Esophagus squamous epithelium (tissue), 5 donors: ENCODE measurements at regions not wholly inside any gene's neighbourhood (a gene's known extent, or its start where the extent isn't known, plus 50 kb on each side); places are given as distances from the start of the nearest gene placed in this dataset.

Source experiments
- DNase-seq: peaks from one replicate; lab custom pipeline; 2025; lab: John Stamatoyannopoulos, UW
- H3K27ac ChIP-seq, 4 donors: fragments of 200-600 bp; sonication (generic); one replicate each; pipeline ENCODE4 v1.5.1; 2016 to 2019; ENCODE audit warnings: mild to moderate bottlenecking in 1 of 4
- H3K27me3 ChIP-seq, 4 donors: fragments of 200-600 bp; sonication (generic); 1 replicate in 3 of 4; 2 replicates in 1 of 4; pipeline versions ENCODE4 v1.5.1 to v1.6.0; 2017 to 2021; ENCODE audit warnings: antibody characterized with exemption in 1 of 4
- H3K36me3 ChIP-seq, 3 donors: fragments of 200-600 bp; sonication (generic); one replicate each; pipeline ENCODE4 v1.5.1; 2016 to 2019
- H3K4me1 ChIP-seq, 3 donors: fragments of 200-600 bp; sonication (generic); one replicate each; pipeline ENCODE4 v1.5.1; 2017 to 2019
- H3K4me3 ChIP-seq, 4 donors: fragments of 200-600 bp; sonication (generic); 1 replicate in 3 of 4; 2 replicates in 1 of 4; pipeline ENCODE4 v1.5.1; 2016 to 2019; ENCODE audit warnings: mild to moderate bottlenecking in 2 of 4, moderate library complexity in 1 of 4
- H3K9me3 ChIP-seq, 3 donors: fragments of 200-600 bp; sonication (generic); one replicate each; pipeline ENCODE4 v1.5.1; 2016 to 2019
- CTCF ChIP-seq, 6 experiments: fragments of 450-650 bp in 4 of 6; fragments of 200-600 bp in 2 of 6; sonication (generic) in 2 of 6; IDR thresholded peaks; one replicate each; pipeline ENCODE4 v1.5.1; 2016 to 2019; ENCODE audit warnings: antibody characterized with exemption in 6 of 6, mild to moderate bottlenecking in 4 of 6, moderate library complexity in 4 of 6
- POLR2A ChIP-seq, 4 donors: fragments of 450-650 bp; IDR thresholded peaks; one replicate each; pipeline ENCODE4 v1.6.1; 2017; ENCODE audit warnings: antibody characterized with exemption in 4 of 4, mild to moderate bottlenecking in 4 of 4, moderate library complexity in 3 of 4
- WGBS, 2 donors: methylation state at CpG; one replicate each; pipeline ENCODE4 v1.1.5; 2018; 5-methylcytosine and 5-hydroxymethylcytosine counted together
- intact Hi-C: fragments of 100-400 bp; cut with DNase I; formaldehyde crosslinking; loops from one replicate; pipeline ENCODE4 v1.15.0; 2022
- donor health status: DM: yes; HTN: yes; CAD: no.

DNA sequence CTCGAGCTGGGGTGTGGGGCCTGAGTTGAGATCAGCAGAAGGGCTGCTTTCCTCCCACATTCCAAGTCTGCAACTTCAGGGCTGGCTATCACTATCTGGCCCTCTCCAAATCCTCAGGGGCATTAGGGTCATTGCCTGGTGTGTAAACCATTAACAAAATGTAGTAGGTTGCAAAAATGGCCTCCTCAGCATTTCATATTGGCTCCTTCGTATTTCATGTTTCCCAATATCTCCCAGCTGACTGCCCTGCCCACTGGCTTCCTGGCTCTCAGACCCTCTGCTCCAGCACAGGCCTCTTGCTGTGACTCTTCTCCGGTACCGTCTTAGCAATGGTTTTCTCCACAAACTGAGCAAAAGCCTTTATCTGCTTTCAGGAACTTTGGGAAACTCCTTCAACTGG is 113.8 kb downstream of the GADD45G start:
- H3K4me1 ChIP-seq = peaks cover 0 to 7% (median 0%) of the 10 kb centered on the region in 3 donors
- DNase-seq = no peak
- no peaks in the 10 kb centered on the region for H3K27me3 ChIP-seq
- H3K27ac ChIP-seq = no peak overlapping the region
- no peak overlapping the region for H3K4me3 ChIP-seq
- 83 to 85% methylated on average over 4 of the region's 4 CpGs for WGBS, 2 donors
- intact Hi-C loops = no loop called here
- H3K9me3 ChIP-seq = peaks cover 0 to 5% (median 0%) of the 10 kb centered on the region in 3 donors
- no peaks in the 10 kb centered on the region for H3K36me3 ChIP-seq
- TF ChIP-seq POLR2A (IDR thresholded peaks at IDR 0.05) (no peak), CTCF (IDR thresholded peaks at IDR 0.05) (no peak)

GRCh38 chr9:89719202-89719601 is 114.4 kb downstream of the GADD45G start:
- WGBS, 2 donors = 57 to 72% methylated on average over 1 to 4 of the region's 4 CpGs
- no peak for TF ChIP-seq POLR2A (IDR thresholded peaks at IDR 0.05)
- no peak for TF ChIP-seq CTCF (IDR thresholded peaks at IDR 0.05)
- intact Hi-C loops = no loop called here
- Histone ChIP-seq H3K36me3 (no peaks in the 10 kb centered on the region), H3K27me3 (no peaks in the 10 kb centered on the region), H3K9me3 (peaks cover 0 to 5% (median 0%) of the 10 kb centered on the region in 3 donors), H3K4me3 (no peak overlapping the region), H3K27ac (no peak overlapping the region), H3K4me1 (peaks cover 0 to 6% (median 0%) of the 10 kb centered on the region in 3 donors)
- DNase-seq = no peak

- DNase-seq = no peak
- intact Hi-C loops = no loop called here
- H3K36me3 ChIP-seq = no peaks in the 10 kb centered on the region
- no peaks in the 10 kb centered on the region for H3K27me3 ChIP-seq
- TF ChIP-seq CTCF (IDR thresholded peaks at IDR 0.05) = no peak
- TF ChIP-seq POLR2A (IDR thresholded peaks at IDR 0.05) = no peak
- H3K4me3 ChIP-seq = no peak overlapping the region
- 60 to 61% methylated on average over 2 to 3 of the region's 4 CpGs for WGBS, 2 donors
- no peak overlapping the region for H3K27ac ChIP-seq
- peaks cover 0 to 5% (median 0%) of the 10 kb centered on the region in 3 donors for H3K9me3 ChIP-seq
- H3K4me1 ChIP-seq = no peaks in the 10 kb centered on the region
Measured at GRCh38 chr9:89720696-89721175, 115.9 kb downstream of the GADD45G start.

DNA sequence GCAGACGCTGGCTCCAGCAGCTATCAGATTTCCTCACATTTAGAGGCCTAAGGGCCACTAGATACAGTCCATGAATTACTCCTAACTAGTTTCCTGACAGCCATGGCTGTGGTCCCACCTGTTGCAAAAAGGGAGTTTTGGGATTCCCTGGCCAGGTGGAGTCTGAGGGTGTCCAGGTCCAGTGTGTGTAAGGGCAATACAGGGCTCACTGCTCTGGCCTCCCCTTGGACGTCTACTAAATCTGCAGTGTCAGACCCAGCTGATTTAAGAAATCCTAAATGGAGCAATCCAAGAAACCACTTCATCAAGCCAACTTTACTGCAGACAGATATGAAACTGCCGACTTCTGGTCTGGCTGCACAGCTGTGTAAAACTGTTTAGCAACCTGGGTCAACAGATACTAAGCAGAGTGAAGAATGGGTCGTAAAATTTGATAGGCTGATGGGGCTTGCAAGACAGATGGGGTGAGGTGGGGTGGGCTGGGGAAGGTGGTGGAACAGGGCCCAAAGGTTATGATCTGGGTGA is 116.4 kb downstream of the GADD45G start:
- H3K36me3 ChIP-seq = no peaks in the 10 kb centered on the region
- intact Hi-C loops = no loop called here
- H3K9me3 ChIP-seq = peaks cover 0 to 5% (median 0%) of the 10 kb centered on the region in 3 donors
- TF ChIP-seq CTCF (IDR thresholded peaks at IDR 0.05) = no peak
- TF ChIP-seq POLR2A (IDR thresholded peaks at IDR 0.05) = no peak
- H3K4me1 ChIP-seq = no peaks in the 10 kb centered on the region
- no peaks in the 10 kb centered on the region for H3K27me3 ChIP-seq
- DNase-seq = no peak
- H3K4me3 ChIP-seq = no peak overlapping the region
- WGBS, 2 donors = 67 to 70% methylated on average over 4 of the region's 4 CpGs
- no peak overlapping the region for H3K27ac ChIP-seq

DNA sequence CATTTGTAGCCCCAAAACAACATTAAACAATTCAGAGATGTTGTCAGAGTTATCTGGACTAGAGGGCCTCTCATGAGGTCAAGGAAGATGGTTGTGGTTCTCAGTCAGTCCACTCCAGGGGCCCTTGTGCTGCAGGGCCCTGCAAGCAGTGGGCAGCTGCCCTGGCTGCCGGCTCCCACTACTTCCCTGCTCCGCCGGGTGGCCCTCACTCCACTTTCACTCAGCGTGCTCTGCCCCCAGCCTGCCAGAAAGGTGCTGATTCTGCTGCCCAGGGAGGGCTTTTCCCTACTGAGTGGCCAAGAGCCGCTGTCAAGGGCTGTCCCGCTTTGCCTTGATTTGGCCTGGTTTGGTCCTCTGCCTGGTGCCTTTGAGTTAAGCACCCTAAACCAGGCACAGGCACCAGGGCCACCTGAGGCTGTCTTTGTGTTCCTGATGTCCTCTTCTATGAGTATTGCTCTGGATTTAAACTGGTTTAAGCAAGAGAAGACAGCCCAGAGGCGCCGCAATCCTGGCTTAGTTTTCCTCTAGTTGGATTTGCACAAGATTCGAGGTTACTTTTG is 117.2 kb downstream of the GADD45G start:
- Histone ChIP-seq H3K36me3 (no peaks in the 10 kb centered on the region), H3K4me3 (no peak overlapping the region), H3K9me3 (peaks cover 0 to 5% (median 0%) of the 10 kb centered on the region in 3 donors), H3K27ac (no peak overlapping the region), H3K27me3 (no peaks in the 10 kb centered on the region), H3K4me1 (no peaks in the 10 kb centered on the region)
- no peak for DNase-seq
- WGBS, 2 donors = 83 to 98% methylated on average over 7 to 9 of the region's 9 CpGs
- no peak for TF ChIP-seq CTCF (IDR thresholded peaks at IDR 0.05)
- TF ChIP-seq POLR2A (IDR thresholded peaks at IDR 0.05) = no peak
- intact Hi-C loops = no loop called here
